Epidermal melanocyte (primary cell): ENCODE measurements at regions not wholly inside any gene's neighbourhood (a gene's known extent, or its start where the extent isn't known, plus 50 kb on each side); places are given as distances from the start of the nearest gene placed in this dataset.

Experiments
- DNase-seq: peaks from one replicate; pipeline ENCODE4 v3.0.0; 2011; ENCODE audit warnings: low spot score; ENCODE audit not compliant: insufficient read length

- DNase-seq = no peak
These were observed 214.7 kb downstream of the QDPR start for GRCh38 chr4:17296921-17297890.

GRCh38 chr4:17293901-17294300 is 218.0 kb downstream of the QDPR start:
- DNase-seq = no peak

GRCh38 chr4:17288151-17288550 is 223.7 kb downstream of the QDPR start:
- no peak for DNase-seq

- no peak for DNase-seq
These were observed 225.0 kb downstream of the QDPR start for GRCh38 chr4:17286752-17287460.

- DNase-seq = no peak
These were observed 226.1 kb downstream of the QDPR start for GRCh38 chr4:17285747-17286146.

- DNase-seq = no peak
These were observed 227.3 kb downstream of the QDPR start for GRCh38 chr4:17284323-17285175.

GRCh38 chr4:17283832-17284231 is 228.1 kb downstream of the QDPR start:
- no peak for DNase-seq

GRCh38 chr4:17283251-17283650 is 228.6 kb downstream of the QDPR start:
- no peak for DNase-seq

- DNase-seq = no peak
These were observed 231.4 kb downstream of the QDPR start for GRCh38 chr4:17280261-17281018.

- no peak for DNase-seq
These were observed 235.1 kb downstream of the QDPR start for GRCh38 chr4:17276776-17277175.

GRCh38 chr4:17275836-17276235 is 236.1 kb downstream of the QDPR start:
- no peak for DNase-seq

GRCh38 chr4:17273047-17273446 is 238.8 kb downstream of the QDPR start:
- no peak for DNase-seq

- no peak for DNase-seq
These were observed 239.7 kb downstream of the QDPR start for GRCh38 chr4:17272154-17272553.

GRCh38 chr4:17265653-17266052 is 246.2 kb downstream of the QDPR start:
- no peak for DNase-seq

GRCh38 chr4:17265139-17265538 is 246.8 kb downstream of the QDPR start:
- no peak for DNase-seq

GRCh38 chr4:17260166-17260907 is 251.6 kb downstream of the QDPR start:
- DNase-seq = no peak

- no peak for DNase-seq
These were observed 253.8 kb downstream of the QDPR start for GRCh38 chr4:17258106-17258505.

GRCh38 chr4:17252131-17252530 is 259.8 kb downstream of the QDPR start:
- no peak for DNase-seq

GRCh38 chr4:17251101-17251500 is 260.8 kb downstream of the QDPR start:
- no peak for DNase-seq

- no peak for DNase-seq
These were observed 261.3 kb downstream of the QDPR start for GRCh38 chr4:17250591-17250990.
